Loucy (cell line): ENCODE measurements at regions not wholly inside any gene's neighbourhood (a gene's known extent, or its start where the extent isn't known, plus 50 kb on each side); places are given as distances from the start of the nearest gene placed in this dataset.

Experiments
- EZH2phosphoT487 ChIP-seq: fragments of 200-600 bp; IDR thresholded peaks from 2 replicates; pipeline ENCODE4 v1.6.1; 2018; ENCODE audit warnings: antibody characterized with exemption, mild to moderate bottlenecking, moderate library complexity, borderline replicate concordance
- TF ChIP-seq, protein P1 (sequence below): fragments of 200-600 bp; sonication (generic); conservative IDR thresholded peaks from 2 replicates; pipeline ENCODE4 v1.5.1; 2014; ENCODE audit warnings: mild to moderate bottlenecking, antibody characterized with exemption, low read length

GRCh38 chr1:82318921-82319320, 518.2 kb downstream of the ADGRL2 start:
- TF ChIP-seq, protein P1, sequence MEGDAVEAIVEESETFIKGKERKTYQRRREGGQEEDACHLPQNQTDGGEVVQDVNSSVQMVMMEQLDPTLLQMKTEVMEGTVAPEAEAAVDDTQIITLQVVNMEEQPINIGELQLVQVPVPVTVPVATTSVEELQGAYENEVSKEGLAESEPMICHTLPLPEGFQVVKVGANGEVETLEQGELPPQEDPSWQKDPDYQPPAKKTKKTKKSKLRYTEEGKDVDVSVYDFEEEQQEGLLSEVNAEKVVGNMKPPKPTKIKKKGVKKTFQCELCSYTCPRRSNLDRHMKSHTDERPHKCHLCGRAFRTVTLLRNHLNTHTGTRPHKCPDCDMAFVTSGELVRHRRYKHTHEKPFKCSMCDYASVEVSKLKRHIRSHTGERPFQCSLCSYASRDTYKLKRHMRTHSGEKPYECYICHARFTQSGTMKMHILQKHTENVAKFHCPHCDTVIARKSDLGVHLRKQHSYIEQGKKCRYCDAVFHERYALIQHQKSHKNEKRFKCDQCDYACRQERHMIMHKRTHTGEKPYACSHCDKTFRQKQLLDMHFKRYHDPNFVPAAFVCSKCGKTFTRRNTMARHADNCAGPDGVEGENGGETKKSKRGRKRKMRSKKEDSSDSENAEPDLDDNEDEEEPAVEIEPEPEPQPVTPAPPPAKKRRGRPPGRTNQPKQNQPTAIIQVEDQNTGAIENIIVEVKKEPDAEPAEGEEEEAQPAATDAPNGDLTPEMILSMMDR = no peak
- no peak for TF ChIP-seq EZH2phosphoT487
